K562 (cell line): ENCODE measurements at regions not wholly inside any gene's neighbourhood (a gene's known extent, or its start where the extent isn't known, plus 50 kb on each side); places are given as distances from the start of the nearest gene placed in this dataset.

Source experiments
- ATAC-seq: fragments of 200-7000 bp; cut with Tn5 transposase; 3 replicates; pipeline ENCODE4 v1.9.1; 2020; ENCODE audit warnings: moderate library complexity
- BruUV-seq: library from RNA; stranded (reverse); fragments of 400-500 nt; replicated peaks from 2 replicates; lab custom pipeline; 2021; lab: Mats Ljungman, UMichigan
- CTCF ChIA-PET: fragments of 300-600 bp; formaldehyde crosslinking; extraction: SDS; loops from one replicate; lab custom pipeline; 2021; ENCODE audit warnings: low intra/inter-chr PET ratio; lab: Yijun Ruan, JAX
- POLR2A ChIA-PET: fragments of 300-600, 350-650 bp; sonication (Branson Sonifier 250); formaldehyde crosslinking; extraction: SDS; loops from one replicate; lab custom pipeline; 2021; ENCODE audit warnings: antibody characterized with exemption, inconsistent platforms; lab: Yijun Ruan, JAX
- DNase-seq, 4 experiments: peaks; one replicate each; pipeline versions ENCODE4 v3.0.0 to v3.0.0-alpha.2; 2011 to 2018; ENCODE audit warnings: low spot score in 3 of 4, mixed read lengths in 3 of 4; ENCODE audit errors: extremely low read depth in 1 of 4
- FAIRE-seq: peaks from 2 replicates; lab custom pipeline; 2011; peaks lifted over from hg19 to GRCh38; lab: Jason Lieb, UNC
- H2AFZ ChIP-seq: 2 replicates; pipeline ENCODE4 v1.6.0; 2011; ENCODE audit warnings: low read depth, low read length, control low read depth, inconsistent platforms
- H3K27ac ChIP-seq: fragments of 200-600 bp; 3 replicates; pipeline ENCODE4 v1.8.0; 2011; ENCODE audit warnings: low read depth, mild to moderate bottlenecking, control low read depth, inconsistent platforms, low read length, moderate library complexity, mixed read lengths; ENCODE audit errors: extremely low read depth
- H3K27me3 ChIP-seq, 2 experiments: fragments of 300-600 bp in 1 of 2; 2 replicates in 1 of 2; 3 replicates in 1 of 2; pipeline versions ENCODE4 v1.6.0 to v1.8.0; 2011; ENCODE audit warnings: inconsistent platforms in 2 of 2, low read length in 2 of 2, mild to moderate bottlenecking in 1 of 2, mixed read lengths in 1 of 2, moderate library complexity in 1 of 2; ENCODE audit not compliant: control insufficient read depth in 2 of 2, insufficient read depth in 2 of 2
- H3K36me3 ChIP-seq: fragments of 300-600 bp; 3 replicates; pipeline ENCODE4 v1.8.0; 2011; ENCODE audit warnings: mild to moderate bottlenecking, low read length, inconsistent platforms; ENCODE audit not compliant: control insufficient read depth, insufficient read depth
- H3K4me1 ChIP-seq, 2 experiments: fragments of 200-600 bp in 1 of 2; replicated peaks in 1 of 2; 2 replicates in 1 of 2; 3 replicates in 1 of 2; pipeline versions ENCODE4 v1.5.1 to v1.8.0; 2011; ENCODE audit warnings: inconsistent platforms in 2 of 2, low read length in 2 of 2, mild to moderate bottlenecking in 1 of 2, mixed read lengths in 1 of 2, moderate library complexity in 1 of 2; ENCODE audit not compliant: control insufficient read depth in 2 of 2, insufficient read depth in 2 of 2
- H3K4me2 ChIP-seq: 2 replicates; pipeline ENCODE4 v1.6.1; 2011; ENCODE audit warnings: low read length, control low read depth, inconsistent platforms, mixed read lengths; ENCODE audit not compliant: insufficient read depth
- H3K4me3 ChIP-seq: fragments of 200-600 bp; sonication (generic), shearing (Covaris generic); 2 replicates; pipeline ENCODE4 v1.5.1; 2016; ENCODE audit warnings: control low read depth, inconsistent platforms
- H3K79me2 ChIP-seq: fragments of 200-600 bp; 3 replicates; pipeline ENCODE4 v1.8.0; 2011; ENCODE audit warnings: low read length, inconsistent platforms; ENCODE audit not compliant: control insufficient read depth, insufficient read depth
- H3K9ac ChIP-seq, 2 experiments: 2 replicates each; pipeline versions ENCODE4 v1.6.0 to v1.6.1; 2011; ENCODE audit warnings: low read depth in 2 of 2, low read length in 2 of 2, control low read depth in 1 of 2, inconsistent platforms in 1 of 2, mild to moderate bottlenecking in 1 of 2, mixed read lengths in 1 of 2; ENCODE audit not compliant: insufficient read depth in 1 of 2
- H3K9me1 ChIP-seq: one replicate; pipeline ENCODE4 v1.6.0; 2011; ENCODE audit warnings: inconsistent platforms, mild to moderate bottlenecking, low read length, moderate library complexity; ENCODE audit not compliant: control insufficient read depth, insufficient read depth
- H3K9me3 ChIP-seq: replicated peaks from 2 replicates; pipeline ENCODE4 v1.5.1; 2011; ENCODE audit warnings: low read depth, low read length, inconsistent platforms; ENCODE audit not compliant: control insufficient read depth, insufficient read depth
- H4K20me1 ChIP-seq: replicated peaks from 2 replicates; pipeline ENCODE4 v1.6.1; 2011; ENCODE audit warnings: low read length, inconsistent platforms, mixed read lengths; ENCODE audit not compliant: control insufficient read depth, insufficient read depth
- PBX2 ChIP-seq, 2 experiments: IDR thresholded peaks in 1 of 2; conservative IDR thresholded peaks in 1 of 2; 2 replicates each; pipeline ENCODE4 v1.6.1; 2016; ENCODE audit warnings: low read depth in 2 of 2, mild to moderate bottlenecking in 1 of 2, missing compliant biosample characterization in 1 of 2, missing genetic modification characterization in 1 of 2, moderate library complexity in 1 of 2
- POLR3G ChIP-seq: IDR thresholded peaks from 2 replicates; pipeline ENCODE4 v1.6.1; 2011; ENCODE audit not compliant: insufficient read length, insufficient replicate concordance; ENCODE audit errors: extremely low read depth
- ZNF644 ChIP-seq: fragments of 200-800 bp; sonication (Bioruptor generic); IDR thresholded peaks from 2 replicates; pipeline ENCODE4 v1.6.1; 2016; ENCODE audit warnings: low read depth, missing genetic modification characterization, missing compliant biosample characterization
- WGBS: fragments of 100-300 bp; shearing (Covaris generic); methylation state at CpG from one replicate; pipeline ENCODE4 v1.1.6; 2016; ENCODE audit warnings: low coverage, mixed read lengths; ENCODE audit not compliant: insufficient coverage; ENCODE audit errors: missing lambda C conversion rate; 5-methylcytosine and 5-hydroxymethylcytosine counted together
- in situ Hi-C: fragments of 300-500 bp; cut with MboI; formaldehyde crosslinking; loops from 4 replicates; pipeline ENCODE4 v1.15.0; 2018; ENCODE audit warnings: inconsistent platforms, mixed read lengths
- intact Hi-C: fragments of 100-400 bp; cut with micrococcal nuclease; formaldehyde crosslinking; loops from 2 replicates; pipeline ENCODE4 v1.14.2; 2022

DNA sequence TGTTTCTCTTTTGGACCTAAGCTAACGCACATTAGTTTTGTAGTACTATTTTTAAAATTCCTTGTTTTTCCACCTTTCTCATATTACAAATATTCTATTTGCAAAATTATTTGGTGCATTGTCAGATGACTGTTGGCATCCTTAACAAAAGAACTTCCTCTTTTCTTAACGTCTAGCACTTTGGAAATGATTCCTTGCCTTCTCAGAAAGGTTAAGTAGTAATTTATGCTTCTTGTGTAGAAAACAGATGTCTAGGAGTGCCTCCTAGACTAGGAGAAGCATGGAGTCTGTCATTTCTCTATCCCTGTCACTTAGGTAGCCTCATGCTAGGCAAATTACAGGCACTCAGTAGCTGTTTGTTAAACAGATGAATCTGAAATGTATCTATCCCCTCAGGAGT is 64.4 kb downstream of the HSPA13 start:
- FAIRE-seq (no peak), DNase-seq (no peak), ATAC-seq (no peak)
- Histone ChIP-seq H3K27me3 (no peaks in the 10 kb centered on the region; a peak in 1 of 5 replicates), H3K4me1 (no peaks in the 10 kb centered on the region), H3K9ac (no peak overlapping the region), H3K79me2 (no peaks in the 10 kb centered on the region), H3K27ac (no peak overlapping the region), H3K9me3 (no peaks in the 10 kb centered on the region), H3K36me3 (no peaks in the 10 kb centered on the region), H2AFZ (no peak overlapping the region), H3K4me2 (no peak overlapping the region), H3K9me1 (no peaks in the 10 kb centered on the region), H4K20me1 (no peaks in the 10 kb centered on the region), H3K4me3 (no peak overlapping the region)
- ChIA-PET POLR2A (no interaction called here), CTCF (no interaction called here)
- TF ChIP-seq POLR3G (no peak), PBX2 (CRISPR knock-in tag; IDR thresholded peaks at IDR 0.05; ENCODE audit: low read depth) (no peak), PBX2 (tag; conservative IDR thresholded peaks at IDR 0.05; ENCODE audit: low read depth) (peak; percentile 41; the same call in 1 of the 2 replicates), ZNF644 (tag) (no peak)
- intact Hi-C loops, result no loop called here
- no TSS peak for BruUV-seq
- WGBS, result 3% methylated on average over 2 of the region's 2 CpGs
- in situ Hi-C loops, result no loop called here
